Fibroblast of pulmonary artery (primary cell): ENCODE measurements at regions not wholly inside any gene's neighbourhood (a gene's known extent, or its start where the extent isn't known, plus 50 kb on each side); places are given as distances from the start of the nearest gene placed in this dataset.

ENCODE experiments used
- DNase-seq: peaks from one replicate; pipeline ENCODE4 v3.0.0-alpha.2; 2010; ENCODE audit warnings: low read depth
- H3K4me3 ChIP-seq: replicated peaks from 2 replicates; pipeline ENCODE4 v1.5.1; 2011; ENCODE audit warnings: low read depth, mild to moderate bottlenecking, control low read depth, low read length, moderate library complexity
- TF ChIP-seq, protein P1 (sequence below): IDR thresholded peaks from 2 replicates; pipeline ENCODE4 v1.5.1; 2011; ENCODE audit warnings: mild to moderate bottlenecking, control low read depth, low read length, inconsistent platforms; ENCODE audit errors: missing control alignments

- TF ChIP-seq, protein P1, sequence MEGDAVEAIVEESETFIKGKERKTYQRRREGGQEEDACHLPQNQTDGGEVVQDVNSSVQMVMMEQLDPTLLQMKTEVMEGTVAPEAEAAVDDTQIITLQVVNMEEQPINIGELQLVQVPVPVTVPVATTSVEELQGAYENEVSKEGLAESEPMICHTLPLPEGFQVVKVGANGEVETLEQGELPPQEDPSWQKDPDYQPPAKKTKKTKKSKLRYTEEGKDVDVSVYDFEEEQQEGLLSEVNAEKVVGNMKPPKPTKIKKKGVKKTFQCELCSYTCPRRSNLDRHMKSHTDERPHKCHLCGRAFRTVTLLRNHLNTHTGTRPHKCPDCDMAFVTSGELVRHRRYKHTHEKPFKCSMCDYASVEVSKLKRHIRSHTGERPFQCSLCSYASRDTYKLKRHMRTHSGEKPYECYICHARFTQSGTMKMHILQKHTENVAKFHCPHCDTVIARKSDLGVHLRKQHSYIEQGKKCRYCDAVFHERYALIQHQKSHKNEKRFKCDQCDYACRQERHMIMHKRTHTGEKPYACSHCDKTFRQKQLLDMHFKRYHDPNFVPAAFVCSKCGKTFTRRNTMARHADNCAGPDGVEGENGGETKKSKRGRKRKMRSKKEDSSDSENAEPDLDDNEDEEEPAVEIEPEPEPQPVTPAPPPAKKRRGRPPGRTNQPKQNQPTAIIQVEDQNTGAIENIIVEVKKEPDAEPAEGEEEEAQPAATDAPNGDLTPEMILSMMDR: no peak
- DNase-seq: no peak
- H3K4me3 ChIP-seq: no peak overlapping the region
Observed at GRCh38 chr1:164977561-164977960, 379.0 kb downstream of the LMX1A start.

DNA sequence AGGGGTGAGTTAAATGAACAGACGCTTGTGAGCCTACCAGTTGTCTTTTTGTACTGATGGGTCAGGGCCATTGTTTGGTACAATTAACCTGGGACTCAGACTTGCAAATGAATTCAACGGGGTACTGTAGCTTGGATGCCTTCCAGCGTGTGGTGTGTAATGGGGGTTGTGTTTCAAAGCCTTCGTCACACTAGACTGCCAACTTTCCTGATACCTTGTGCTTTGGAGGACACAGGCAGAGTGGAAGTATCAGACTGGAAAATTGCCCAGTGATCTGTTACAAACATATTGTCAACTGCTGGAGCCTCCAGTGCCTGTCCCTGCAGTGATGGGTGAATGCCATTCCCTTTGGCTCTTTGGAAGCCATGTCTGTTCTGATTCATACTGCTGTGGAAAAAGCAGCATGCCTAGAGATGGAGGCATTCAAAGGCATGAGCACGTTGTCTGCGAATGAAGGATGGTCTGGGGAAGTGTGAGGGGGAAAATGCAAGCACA is 384.5 kb downstream of the LMX1A start:
- TF ChIP-seq, protein P1: no peak
- no peak overlapping the region for H3K4me3 ChIP-seq
- no peak for DNase-seq

DNA sequence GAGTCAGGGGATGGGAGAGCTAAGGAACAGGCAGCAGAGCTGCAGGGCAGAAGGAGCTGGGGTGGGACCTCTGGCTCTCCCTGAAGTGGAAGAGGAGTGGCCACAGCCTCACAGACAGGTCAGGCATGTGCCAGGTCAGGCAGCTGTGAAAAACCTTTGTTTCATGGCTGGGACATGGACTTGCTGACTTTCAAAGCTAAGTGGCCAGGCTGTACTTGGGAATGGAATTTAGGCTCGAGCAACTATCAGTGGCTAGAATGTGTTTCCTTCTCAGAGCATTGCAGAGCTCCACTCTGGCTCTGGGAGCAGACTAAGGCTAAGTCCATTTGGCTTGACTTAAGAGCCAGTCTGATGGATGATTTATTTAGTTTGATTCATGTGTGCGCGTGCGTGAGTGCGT is 385.1 kb downstream of the LMX1A start:
- TF ChIP-seq, protein P1: no peak
- H3K4me3 ChIP-seq: no peak overlapping the region
- DNase-seq: no peak

GRCh38 chr1:164969253-164969652 is 387.3 kb downstream of the LMX1A start:
- DNase-seq: no peak
- TF ChIP-seq, protein P1: no peak
- H3K4me3 ChIP-seq: no peak overlapping the region

- TF ChIP-seq, protein P1: no peak
- no peak overlapping the region for H3K4me3 ChIP-seq
- no peak for DNase-seq
Observed at GRCh38 chr1:164967300-164967699, 389.2 kb downstream of the LMX1A start.

- TF ChIP-seq, protein P1: no peak
- H3K4me3 ChIP-seq: no peak overlapping the region
- DNase-seq: no peak
Observed at GRCh38 chr1:164961715-164962114, 394.8 kb downstream of the LMX1A start.

DNA sequence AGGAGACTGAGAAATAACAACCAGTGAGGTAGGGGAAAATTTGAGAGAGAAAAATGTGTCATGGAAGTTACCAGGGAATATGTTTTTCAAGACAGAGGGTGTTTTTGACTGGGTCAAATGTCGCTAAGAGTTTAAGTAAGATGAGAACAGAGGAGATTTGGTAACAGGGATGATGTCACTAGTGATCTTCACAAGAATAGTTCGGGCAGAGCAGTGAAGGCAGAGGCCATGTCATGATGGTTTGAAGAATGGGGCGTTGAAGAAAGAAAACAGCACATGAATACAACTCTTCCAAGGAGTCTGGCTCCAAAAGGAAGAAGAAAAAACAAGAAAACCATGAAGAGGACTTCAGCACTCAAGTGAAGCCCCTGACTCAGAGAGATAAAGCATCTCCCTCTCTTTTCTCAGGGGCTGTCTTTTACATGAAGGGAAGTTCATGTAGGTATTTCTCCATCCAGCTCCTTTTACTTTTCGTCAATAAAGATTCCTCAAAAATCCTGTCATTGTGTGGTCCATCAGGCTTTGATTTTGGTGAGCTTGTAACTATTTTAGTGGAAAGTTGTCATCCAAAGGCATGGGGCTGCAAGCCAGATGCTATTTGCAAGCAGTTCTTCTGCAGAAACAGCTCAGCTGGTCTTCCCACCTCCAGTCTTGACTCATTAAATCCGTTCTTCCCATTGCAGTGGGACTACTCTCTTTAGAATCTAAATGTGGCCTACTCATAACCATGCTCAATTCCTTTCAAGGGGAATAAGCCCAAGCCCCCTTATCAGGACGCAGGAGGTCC is 397.3 kb downstream of the LMX1A start:
- TF ChIP-seq, protein P1: no peak
- H3K4me3 ChIP-seq: no peak overlapping the region
- no peak for DNase-seq
